GM12878 (cell line): ENCODE measurements at regions not wholly inside any gene's neighbourhood (a gene's known extent, or its start where the extent isn't known, plus 50 kb on each side); places are given as distances from the start of the nearest gene placed in this dataset.

Source experiments
- FOS ChIP-seq: IDR thresholded peaks from 3 replicates; pipeline ENCODE4 v1.6.1; 2011; ENCODE audit warnings: borderline replicate concordance; ENCODE audit not compliant: insufficient read length; ENCODE audit errors: extremely low read depth
- POLR2AphosphoS5 ChIP-seq: IDR thresholded peaks from 2 replicates; pipeline ENCODE4 v1.6.1; 2011; ENCODE audit warnings: mild to moderate bottlenecking, low read length, inconsistent platforms
- SREBF2 ChIP-seq: IDR thresholded peaks from 2 replicates; pipeline ENCODE4 v1.6.1; 2012; ENCODE audit warnings: mild to moderate bottlenecking, low read length
- TCF7 ChIP-seq: IDR thresholded peaks from 2 replicates; pipeline ENCODE4 v1.6.1; 2014; ENCODE audit warnings: antibody characterized with exemption, borderline replicate concordance
- ZNF24 ChIP-seq: fragments of 450-650 bp; IDR thresholded peaks from 2 replicates; pipeline ENCODE4 v1.6.1; 2017; ENCODE audit warnings: antibody characterized with exemption, mild to moderate bottlenecking
- ZNF274 ChIP-seq: IDR thresholded peaks from one replicate; pipeline ENCODE4 v1.8.0; 2011; ENCODE audit not compliant: insufficient read length, insufficient read depth
- TF ChIP-seq, protein P1 (sequence below), 3 experiments: IDR thresholded peaks in 2 of 3; conservative IDR thresholded peaks in 1 of 3; 2 replicates each; pipeline ENCODE4 v1.5.1; 2011; ENCODE audit warnings: low read depth in 3 of 3, low read length in 3 of 3, mild to moderate bottlenecking in 3 of 3, control low read depth in 2 of 3, moderate library complexity in 2 of 3, inconsistent platforms in 1 of 3, mixed read lengths in 1 of 3; ENCODE audit not compliant: control insufficient read depth in 2 of 3, insufficient read depth in 1 of 3; ENCODE audit errors: extremely low read depth in 1 of 3

DNA sequence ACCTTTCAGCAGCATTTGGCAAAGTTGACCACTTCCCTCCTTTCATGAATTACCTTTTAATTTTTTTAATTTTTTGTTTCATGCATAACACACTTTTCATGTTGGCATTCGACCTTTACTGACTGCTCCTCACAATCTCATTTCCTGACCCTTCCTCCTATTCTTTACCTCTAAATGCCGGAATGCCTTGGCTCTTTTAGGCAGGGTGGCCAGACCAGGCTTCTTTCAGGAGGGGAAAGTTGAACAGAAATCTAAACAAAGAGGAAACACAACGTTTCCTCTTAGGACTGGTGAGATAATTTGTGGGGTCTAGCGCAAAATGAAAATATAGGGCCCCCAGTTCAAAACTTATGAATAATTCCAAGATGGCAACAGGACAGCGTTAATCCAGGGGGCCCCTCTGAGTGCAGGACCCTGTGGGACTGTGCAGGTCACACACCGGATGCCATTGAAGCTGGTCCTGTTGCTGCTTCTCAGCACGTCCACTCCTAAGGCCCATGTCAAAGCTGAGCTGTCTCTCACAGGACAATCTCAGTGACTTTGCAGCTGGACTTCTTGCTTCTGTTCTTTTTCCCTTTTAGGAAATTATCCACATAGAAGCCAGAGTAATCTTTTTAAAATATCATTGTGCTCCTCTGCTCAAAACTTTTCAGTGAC, 313.8 kb downstream of the HDGFL1 start:
- TF ChIP-seq FOS (no peak), ZNF274 (no peak), SREBF2 (no peak), ZNF24 (no peak), TCF7 (no peak), POLR2AphosphoS5 (no peak)
- TF ChIP-seq, protein P1, sequence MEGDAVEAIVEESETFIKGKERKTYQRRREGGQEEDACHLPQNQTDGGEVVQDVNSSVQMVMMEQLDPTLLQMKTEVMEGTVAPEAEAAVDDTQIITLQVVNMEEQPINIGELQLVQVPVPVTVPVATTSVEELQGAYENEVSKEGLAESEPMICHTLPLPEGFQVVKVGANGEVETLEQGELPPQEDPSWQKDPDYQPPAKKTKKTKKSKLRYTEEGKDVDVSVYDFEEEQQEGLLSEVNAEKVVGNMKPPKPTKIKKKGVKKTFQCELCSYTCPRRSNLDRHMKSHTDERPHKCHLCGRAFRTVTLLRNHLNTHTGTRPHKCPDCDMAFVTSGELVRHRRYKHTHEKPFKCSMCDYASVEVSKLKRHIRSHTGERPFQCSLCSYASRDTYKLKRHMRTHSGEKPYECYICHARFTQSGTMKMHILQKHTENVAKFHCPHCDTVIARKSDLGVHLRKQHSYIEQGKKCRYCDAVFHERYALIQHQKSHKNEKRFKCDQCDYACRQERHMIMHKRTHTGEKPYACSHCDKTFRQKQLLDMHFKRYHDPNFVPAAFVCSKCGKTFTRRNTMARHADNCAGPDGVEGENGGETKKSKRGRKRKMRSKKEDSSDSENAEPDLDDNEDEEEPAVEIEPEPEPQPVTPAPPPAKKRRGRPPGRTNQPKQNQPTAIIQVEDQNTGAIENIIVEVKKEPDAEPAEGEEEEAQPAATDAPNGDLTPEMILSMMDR (IDR thresholded peaks at IDR 0.05 in 2 of 3, conservative IDR thresholded peaks at IDR 0.05 in 1 of 3; ENCODE audit: control insufficient read depth in 2 of 3, extremely low read depth in 1 of 3, insufficient read depth in 1 of 3, low read depth in 3 of 3, low read length in 3 of 3), result no peak
